22Rv1 (cell line): ENCODE measurements at regions not wholly inside any gene's neighbourhood (a gene's known extent, or its start where the extent isn't known, plus 50 kb on each side); places are given as distances from the start of the nearest gene placed in this dataset.

Experiments used
- ZFX ChIP-seq: fragments of 450-650 bp; IDR thresholded peaks from 2 replicates; pipeline ENCODE4 v1.6.1; 2017; ENCODE audit warnings: antibody characterized with exemption, borderline replicate concordance
- TF ChIP-seq, protein P1 (sequence below): fragments of 450-650 bp; IDR thresholded peaks from 2 replicates; pipeline ENCODE4 v1.5.1; 2017; ENCODE audit warnings: mild to moderate bottlenecking

DNA sequence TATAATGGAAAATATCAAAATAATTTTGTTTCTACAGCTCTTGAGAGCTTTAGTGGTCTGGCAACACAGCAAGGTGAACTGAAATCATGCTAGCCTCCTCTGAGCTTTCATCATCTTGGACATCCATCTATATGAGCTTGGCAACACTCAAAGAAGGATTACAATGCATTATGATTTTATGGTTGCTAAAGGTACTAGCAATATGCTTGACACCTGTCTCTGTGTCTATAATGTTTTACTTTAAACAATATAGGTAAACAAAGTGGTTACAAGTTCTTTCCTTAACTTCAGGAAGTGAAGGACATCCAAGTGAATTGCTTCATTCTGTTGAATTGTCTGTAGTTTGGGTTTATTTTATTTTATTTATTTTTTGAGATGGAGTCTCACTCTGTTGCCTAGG, 203.7 kb upstream of the RRP15 start:
- TF ChIP-seq, protein P1, sequence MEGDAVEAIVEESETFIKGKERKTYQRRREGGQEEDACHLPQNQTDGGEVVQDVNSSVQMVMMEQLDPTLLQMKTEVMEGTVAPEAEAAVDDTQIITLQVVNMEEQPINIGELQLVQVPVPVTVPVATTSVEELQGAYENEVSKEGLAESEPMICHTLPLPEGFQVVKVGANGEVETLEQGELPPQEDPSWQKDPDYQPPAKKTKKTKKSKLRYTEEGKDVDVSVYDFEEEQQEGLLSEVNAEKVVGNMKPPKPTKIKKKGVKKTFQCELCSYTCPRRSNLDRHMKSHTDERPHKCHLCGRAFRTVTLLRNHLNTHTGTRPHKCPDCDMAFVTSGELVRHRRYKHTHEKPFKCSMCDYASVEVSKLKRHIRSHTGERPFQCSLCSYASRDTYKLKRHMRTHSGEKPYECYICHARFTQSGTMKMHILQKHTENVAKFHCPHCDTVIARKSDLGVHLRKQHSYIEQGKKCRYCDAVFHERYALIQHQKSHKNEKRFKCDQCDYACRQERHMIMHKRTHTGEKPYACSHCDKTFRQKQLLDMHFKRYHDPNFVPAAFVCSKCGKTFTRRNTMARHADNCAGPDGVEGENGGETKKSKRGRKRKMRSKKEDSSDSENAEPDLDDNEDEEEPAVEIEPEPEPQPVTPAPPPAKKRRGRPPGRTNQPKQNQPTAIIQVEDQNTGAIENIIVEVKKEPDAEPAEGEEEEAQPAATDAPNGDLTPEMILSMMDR = no peak
- no peak for TF ChIP-seq ZFX
